Peyer's patch (tissue), 4 donors: ENCODE measurements at regions not wholly inside any gene's neighbourhood (a gene's known extent, or its start where the extent isn't known, plus 50 kb on each side); places are given as distances from the start of the nearest gene placed in this dataset.

Experiments used
- POLR2A ChIP-seq, 2 donors: fragments of 450-650 bp; IDR thresholded peaks; one replicate each; pipeline ENCODE4 v1.5.1; 2017; ENCODE audit warnings: antibody characterized with exemption in 2 of 2, mild to moderate bottlenecking in 2 of 2, moderate library complexity in 2 of 2
- TF ChIP-seq, protein P1 (sequence below), 6 experiments: fragments of 450-650 bp in 4 of 6; fragments of 200-600 bp in 2 of 6; sonication (generic) in 1 of 6; IDR thresholded peaks; one replicate each; pipeline ENCODE4 v1.5.1; 2017 to 2019; ENCODE audit warnings: antibody characterized with exemption in 6 of 6, mild to moderate bottlenecking in 3 of 6, moderate library complexity in 1 of 6

DNA sequence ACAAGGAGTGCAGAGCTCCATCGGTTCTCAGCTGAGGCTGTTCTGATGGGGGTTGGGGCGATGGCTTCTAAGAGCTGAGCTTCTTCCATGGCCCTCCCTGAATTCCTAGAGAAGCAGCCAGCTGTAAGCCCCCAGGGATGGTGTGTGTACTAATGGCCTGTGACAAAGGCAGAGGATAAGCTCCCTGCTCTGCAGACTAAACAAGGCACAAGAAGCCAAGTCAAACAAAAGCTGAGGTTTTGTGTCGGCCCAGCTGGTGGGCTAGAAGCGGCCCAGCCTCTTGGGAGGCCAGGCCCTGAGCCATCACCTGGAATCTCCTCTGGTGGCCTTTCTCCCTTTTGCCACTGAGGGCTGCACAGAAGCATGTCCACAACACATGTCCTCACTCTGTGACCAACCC lies 75.0 kb upstream of the XPA start:
- TF ChIP-seq POLR2A (IDR thresholded peaks at IDR 0.05), result no peak
- TF ChIP-seq, protein P1, sequence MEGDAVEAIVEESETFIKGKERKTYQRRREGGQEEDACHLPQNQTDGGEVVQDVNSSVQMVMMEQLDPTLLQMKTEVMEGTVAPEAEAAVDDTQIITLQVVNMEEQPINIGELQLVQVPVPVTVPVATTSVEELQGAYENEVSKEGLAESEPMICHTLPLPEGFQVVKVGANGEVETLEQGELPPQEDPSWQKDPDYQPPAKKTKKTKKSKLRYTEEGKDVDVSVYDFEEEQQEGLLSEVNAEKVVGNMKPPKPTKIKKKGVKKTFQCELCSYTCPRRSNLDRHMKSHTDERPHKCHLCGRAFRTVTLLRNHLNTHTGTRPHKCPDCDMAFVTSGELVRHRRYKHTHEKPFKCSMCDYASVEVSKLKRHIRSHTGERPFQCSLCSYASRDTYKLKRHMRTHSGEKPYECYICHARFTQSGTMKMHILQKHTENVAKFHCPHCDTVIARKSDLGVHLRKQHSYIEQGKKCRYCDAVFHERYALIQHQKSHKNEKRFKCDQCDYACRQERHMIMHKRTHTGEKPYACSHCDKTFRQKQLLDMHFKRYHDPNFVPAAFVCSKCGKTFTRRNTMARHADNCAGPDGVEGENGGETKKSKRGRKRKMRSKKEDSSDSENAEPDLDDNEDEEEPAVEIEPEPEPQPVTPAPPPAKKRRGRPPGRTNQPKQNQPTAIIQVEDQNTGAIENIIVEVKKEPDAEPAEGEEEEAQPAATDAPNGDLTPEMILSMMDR (IDR thresholded peaks at IDR 0.05), result no peak
